Ureter (tissue), 1 donor: ENCODE measurements at regions not wholly inside any gene's neighbourhood (a gene's known extent, or its start where the extent isn't known, plus 50 kb on each side); places are given as distances from the start of the nearest gene placed in this dataset.
"Not testable (repeated sequence)": the region's sequence is repeated elsewhere in the genome, so short reads cannot be mapped to it uniquely, and the experiment has no call there.

Experiments
- DNase-seq: peaks from one replicate; pipeline ENCODE4 v3.0.0-alpha.2; 2020; ENCODE audit warnings: low spot score
- donor health status: DM: yes; HTN: yes; CAD: no.

DNA sequence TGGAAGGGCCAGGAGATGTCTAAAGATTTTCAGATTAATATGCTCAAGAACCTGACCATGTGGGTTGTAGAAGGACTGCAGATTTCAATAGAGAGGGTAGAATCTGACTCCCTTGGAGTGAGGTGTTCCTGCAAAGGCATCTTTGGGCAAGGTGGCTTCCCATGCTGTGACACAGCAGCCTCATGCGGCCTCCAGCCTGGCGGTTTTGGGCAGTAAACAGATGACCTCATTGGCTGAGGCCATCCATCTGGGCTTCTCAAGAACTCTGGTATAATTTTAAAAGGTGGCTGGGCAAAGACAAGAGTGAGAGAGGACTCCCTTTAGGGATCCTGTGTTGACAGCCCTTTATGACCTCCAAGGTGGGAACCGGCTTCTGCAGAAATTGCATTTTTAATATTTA lies 90.3 kb upstream of the ERCC6L2 start:
- no peak for DNase-seq

DNA sequence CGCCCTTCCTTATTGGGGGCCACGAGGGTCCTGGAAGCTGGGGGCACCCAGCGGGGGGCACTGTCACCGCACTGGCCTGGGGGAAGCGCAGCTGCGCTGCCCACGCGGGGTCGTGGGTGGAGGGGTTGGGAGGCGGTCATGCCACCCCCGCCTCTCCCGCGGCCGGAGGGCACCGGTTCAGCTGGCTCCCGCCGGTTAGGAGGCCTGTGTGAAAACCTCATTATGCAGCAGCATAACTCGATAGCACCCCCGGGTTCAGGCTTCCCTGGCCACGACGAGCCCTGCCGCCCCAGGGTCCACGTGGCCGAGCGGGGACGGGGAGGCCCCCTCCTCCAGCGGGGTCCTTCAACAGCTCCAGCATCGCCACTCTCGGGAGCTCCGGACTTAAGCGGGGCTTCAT lies 91.2 kb upstream of the ERCC6L2 start:
- no peak for DNase-seq

DNA sequence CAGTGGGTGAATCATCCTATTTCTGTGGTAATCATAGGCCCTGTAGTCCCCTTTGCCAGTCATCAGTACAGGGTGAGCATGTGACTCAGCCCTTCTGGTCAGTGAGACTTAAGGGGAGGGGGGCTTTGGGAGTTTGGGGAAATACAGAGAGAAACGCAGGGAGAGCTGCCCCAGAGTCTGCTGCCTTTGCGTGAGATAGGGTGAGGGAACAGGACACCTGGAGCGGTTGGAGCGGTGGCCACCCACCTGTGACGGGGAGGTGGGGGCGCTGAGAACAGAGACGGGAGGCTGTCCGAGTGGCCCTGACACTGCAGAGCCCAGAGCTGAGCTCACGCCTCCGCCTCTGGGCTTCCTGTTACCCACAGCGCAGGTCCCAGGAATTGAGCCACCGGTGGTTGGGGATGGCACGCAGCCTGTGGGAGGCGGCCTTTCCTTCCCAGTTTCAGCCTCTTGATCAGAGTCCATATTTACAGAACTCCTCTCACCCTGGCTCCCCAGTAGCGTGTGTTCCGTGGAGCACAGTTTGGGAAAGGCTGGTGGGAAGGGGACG lies 92.0 kb upstream of the ERCC6L2 start:
- DNase-seq, result no peak

DNA sequence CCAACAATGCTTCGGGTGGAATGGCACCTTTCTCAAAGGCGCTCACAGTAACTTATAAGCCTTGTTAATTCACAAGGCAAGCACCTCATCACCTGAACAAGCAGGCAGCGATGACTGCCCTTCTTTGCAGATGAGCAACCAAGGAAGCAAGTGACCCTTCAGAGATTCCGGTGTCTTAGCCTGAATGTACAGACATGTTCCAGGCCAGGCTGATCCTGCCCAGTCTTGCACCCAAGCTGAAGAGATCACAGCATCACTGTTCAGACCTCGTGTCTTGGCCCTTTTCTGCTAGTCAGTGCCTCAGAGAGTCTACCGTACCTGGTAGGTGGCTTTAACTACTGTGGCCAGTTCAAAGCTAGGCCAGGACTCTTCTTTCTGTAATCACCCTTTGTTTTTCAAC lies 94.7 kb upstream of the ERCC6L2 start:
- DNase-seq, result no peak

DNA sequence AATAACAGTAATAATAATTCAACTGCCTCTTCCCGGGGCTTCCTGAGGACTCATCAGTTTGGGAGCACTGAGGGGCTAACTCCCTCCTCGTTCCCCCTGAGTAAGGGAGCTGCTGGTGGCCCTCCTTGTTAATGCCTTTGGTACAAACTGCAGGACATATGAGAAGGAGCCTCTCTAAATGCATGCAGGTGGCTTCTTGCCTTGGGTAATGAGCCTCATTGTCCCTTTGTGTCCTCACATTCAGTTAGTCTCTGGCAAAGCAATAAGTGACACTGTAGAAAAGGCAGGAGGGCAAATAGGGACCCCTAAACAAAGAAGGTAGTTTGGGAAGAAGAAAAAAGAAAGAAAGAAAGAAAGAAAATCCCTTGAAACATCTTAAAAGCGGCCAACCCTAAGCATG lies 95.4 kb upstream of the ERCC6L2 start:
- no peak for DNase-seq

DNA sequence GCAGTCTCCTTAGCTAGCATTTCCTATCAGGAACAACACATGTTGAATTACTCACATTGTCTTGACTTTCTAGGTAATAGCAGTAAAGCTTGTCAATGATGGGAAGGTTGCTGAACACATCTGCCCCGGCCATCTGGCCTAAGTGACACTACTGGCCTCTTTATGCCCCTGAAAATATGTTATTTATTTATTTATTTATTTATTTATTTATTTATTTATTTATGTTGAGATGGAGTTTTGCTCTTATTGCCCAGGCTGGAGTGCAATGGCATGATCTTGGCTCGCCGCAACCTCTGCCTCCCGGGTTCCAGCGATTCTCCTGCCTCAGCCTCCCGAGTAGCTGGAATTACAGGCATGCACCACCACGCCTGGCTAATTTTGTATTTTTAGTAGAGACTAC lies 95.9 kb upstream of the ERCC6L2 start:
- not testable (repeated sequence) for DNase-seq

DNA sequence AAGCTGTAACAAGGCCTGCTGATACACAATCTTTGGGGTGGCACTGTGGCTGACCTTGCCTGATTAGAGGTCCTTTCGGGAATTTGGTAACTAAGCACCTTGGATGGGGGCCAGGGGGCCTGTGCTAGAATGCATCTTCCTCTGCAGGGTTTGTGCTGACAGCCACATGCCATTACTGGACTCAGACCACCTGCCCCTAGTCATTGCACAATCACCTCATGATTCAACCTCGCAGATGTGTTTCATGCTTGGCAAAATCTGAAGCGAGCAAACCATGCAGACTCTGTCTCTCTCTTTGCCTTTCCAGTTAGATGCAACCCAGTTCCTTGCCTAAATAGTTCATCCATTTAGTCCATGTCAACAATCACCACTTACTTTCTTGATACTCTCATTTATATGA lies 96.5 kb upstream of the ERCC6L2 start:
- no peak for DNase-seq

DNA sequence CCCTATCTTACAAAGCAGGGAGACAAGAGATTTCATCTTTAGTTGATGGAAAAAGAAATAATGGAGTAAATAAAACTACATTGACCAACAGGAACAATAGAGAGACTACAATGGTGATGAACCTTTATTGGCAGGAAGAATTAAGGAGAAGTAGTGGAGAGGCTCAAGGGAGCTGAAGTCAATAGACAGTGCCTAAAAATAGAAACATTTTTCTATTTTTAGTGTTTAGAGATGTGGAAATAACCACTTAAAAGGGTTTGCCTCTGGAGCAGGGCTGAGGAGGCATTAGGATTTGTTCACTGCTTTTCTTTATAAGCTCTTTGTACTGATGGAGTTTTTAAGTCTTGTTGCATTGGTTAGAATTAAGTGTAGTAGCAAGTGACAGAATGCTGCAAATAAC lies 98.4 kb upstream of the ERCC6L2 start:
- no peak for DNase-seq

DNA sequence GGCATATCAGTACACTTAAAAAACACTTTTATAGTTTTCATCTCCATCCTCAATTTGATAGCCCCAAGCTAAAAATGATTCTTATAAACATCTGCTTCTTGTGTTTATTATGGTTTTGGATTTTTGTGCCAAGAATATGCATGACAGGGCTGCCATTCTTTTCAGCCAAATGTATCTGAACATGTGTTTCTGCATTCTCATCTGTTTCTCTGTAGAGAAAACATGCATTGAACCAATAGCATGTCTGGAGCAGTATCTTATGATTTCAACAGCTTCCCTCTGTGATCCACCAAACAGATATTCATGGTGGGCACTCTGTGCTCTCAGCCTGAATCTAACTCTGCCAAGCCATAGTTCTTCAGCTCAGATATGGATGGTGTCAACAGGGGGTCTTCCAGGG lies 99.3 kb upstream of the ERCC6L2 start:
- no peak for DNase-seq

DNA sequence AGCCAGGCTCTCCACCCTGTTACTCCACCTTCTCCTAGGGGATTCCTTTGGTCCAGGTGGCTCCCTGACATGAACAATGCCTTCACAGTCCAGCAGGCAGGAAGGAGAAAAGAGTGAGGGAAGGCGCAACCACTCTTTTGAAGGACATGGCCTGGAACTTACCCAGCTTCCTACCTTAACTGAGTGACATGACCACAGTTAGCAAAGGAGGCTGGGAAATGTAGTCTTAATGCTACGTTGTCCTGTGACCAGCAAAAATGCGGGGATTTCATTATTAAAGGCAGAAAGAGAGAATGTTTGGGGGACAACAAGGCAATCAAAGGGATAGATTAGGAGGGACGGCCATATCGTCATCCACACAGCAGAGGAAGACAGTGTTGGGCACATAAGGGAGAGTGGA lies 100.3 kb upstream of the ERCC6L2 start:
- DNase-seq, result no peak

DNA sequence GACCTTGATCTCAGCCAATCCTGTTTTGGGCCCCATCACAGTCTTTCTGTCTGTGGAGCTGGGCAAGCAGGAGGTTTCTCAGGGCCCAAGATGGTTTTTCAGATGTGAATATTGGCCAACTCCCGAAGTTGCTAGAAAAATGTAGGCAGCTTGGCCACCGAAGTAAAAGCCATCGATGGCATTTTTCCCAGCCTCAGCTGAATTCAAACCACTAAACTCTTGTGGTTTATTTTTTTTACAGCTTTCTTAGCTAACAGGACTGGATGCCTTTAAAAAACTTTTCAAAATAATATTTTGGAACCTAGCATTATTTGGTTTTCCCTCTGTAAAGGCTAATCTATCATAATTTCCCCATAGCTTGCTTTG lies 102.5 kb upstream of the ERCC6L2 start:
- DNase-seq, result no peak

DNA sequence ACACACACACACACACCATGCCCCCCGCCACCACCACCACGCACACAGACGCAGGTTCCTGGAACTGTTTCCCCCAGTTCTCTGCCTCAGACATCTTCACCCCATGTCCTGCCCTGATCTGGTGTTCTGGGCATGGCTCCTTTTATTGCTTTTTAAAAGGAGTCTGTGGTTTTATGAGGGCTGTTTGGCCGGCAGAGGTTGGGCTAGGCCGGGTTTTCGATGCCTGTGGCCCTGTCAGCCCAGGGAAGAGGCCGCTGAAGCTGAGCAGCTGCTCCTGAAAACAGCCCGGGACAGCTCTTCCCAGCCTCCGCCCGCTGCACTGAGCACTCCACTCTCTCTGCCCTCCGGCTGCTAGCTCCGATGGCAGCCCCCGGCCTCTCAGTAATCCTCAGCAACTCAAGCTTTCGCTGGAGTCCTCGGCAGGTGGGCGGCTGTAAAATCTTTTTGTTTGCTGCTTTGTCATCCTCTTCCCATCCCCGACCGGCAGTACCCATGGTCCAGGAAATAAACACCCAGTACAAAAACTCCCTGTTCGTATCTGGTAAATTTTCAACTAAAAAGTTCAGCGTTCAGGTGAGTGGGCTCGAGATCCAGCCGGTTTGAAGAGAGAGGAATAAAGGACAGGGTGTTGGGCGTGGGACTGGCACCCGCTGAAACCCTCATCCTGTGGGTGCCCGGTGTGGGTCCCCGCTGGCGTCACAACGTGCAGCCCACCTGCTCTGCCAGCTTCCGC lies 103.0 kb upstream of the ERCC6L2 start:
- peak; percentile 76 for DNase-seq

DNA sequence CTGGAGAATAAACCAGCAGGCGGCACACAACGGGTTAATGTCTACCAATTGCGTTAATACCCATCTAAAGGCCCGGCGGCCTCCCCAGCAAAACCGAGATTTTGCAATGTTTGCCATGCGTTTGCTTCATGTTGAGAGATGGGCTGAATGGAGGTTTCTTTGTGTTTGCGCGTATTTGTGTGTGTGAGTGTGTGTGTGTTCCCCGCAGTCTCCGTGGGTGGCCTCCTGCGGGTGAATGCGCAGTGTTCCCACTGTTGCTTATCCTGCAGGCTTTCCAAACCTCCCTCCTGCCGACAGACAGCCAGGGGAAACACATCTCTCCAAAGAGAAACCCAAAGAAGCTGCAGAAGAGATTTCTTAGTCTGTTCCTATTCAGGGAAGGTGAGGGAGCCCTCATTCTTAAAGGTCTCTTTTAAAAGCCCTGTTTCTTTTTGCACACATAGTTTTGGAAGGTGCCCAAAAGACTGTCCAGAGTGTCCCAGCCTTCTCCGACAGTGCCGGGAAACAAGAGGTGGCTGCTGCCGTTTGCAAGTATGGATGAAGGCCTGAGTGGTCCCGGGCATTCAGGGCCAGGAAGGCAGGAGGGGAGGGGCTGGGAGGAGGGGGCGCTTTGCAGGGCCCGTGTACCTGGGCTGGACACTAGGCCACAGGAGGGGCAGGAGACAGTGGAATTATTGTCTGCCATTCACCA lies 103.8 kb upstream of the ERCC6L2 start:
- DNase-seq, result peak; percentile 53

DNA sequence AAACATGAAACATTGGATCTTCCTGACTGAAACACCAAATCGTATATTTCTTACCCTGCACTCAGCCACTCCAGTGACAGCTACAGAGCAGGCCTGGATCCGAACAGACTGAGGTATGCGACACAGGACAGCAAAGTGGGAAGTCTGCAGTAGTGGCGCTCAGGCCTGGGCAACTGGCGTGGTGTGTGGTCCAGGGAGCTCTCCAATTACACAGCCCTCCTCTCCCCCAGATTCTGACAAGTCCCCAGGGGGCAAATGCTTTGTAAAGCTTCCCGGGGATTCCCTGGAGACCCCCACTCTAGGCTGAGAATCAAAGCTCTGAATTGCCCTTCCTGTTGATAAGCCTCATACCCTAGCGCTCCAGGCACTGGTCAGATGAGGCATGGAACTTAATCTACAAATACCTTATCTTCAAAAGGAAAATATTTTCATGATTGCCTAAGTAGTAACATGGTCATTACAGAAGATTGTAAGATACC lies 104.8 kb upstream of the ERCC6L2 start:
- no peak for DNase-seq

DNA sequence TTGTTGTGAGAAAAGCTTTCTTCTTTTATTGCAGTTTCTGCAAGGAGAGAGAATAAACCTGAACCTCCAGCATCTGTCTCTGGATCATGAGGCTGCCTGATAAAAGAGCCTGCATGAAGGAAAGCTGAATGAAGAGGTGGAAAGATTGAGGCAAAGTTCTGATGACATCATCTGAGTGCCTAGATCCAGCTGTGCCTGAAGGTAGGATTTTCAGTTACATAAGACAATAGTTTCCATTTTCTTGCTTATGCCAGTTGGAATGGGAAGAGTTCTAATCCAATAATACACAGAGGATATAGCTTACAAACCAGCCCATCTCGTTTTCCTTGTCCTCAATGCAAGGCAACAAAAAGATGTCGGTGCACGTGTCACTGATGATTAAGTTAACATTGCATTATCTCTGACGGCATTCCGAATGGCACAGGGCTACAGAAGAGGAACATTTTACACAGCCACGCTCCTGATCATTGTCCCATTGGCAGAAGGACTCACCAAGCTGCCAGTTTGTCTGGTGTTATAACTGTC lies 105.5 kb upstream of the ERCC6L2 start:
- no peak for DNase-seq

DNA sequence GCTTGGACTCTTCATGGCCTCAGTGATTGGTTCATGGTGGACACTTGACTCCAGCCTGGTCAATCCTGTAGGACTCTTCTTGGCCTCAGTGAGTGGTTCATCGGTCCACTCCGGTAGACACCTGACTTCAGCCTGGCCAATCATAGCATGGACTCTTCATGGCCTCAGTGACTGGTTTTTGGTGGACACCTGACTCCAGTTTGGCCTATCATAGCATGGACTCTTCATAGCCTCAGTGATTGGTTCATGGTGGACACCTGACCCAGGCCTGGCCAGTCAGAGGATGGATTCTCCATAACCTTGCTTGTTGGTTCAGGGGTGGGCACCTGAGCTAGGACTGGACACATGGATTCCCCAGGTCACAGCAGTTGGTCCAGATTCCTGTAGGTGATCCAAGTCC lies 106.0 kb upstream of the ERCC6L2 start:
- DNase-seq, result no peak

DNA sequence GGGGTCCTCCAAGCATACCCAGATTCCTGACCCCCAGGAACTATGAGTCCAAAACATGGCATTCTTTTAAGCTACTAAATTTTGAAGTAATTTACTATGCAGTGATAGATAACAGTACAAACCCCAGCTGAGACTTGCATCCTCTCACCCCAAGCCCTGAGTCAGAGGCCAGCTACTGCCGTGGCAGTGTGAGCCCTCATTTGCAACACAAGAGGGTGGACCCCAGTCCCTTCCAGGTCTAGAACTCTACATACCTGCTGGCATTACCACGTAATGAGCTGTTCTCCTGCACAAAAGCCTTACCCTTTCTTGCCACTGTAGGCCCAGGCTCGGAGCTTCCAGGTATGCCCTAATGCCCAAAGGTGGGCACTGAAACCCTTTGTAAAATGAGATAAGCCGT lies 108.6 kb upstream of the ERCC6L2 start:
- DNase-seq, result no peak

DNA sequence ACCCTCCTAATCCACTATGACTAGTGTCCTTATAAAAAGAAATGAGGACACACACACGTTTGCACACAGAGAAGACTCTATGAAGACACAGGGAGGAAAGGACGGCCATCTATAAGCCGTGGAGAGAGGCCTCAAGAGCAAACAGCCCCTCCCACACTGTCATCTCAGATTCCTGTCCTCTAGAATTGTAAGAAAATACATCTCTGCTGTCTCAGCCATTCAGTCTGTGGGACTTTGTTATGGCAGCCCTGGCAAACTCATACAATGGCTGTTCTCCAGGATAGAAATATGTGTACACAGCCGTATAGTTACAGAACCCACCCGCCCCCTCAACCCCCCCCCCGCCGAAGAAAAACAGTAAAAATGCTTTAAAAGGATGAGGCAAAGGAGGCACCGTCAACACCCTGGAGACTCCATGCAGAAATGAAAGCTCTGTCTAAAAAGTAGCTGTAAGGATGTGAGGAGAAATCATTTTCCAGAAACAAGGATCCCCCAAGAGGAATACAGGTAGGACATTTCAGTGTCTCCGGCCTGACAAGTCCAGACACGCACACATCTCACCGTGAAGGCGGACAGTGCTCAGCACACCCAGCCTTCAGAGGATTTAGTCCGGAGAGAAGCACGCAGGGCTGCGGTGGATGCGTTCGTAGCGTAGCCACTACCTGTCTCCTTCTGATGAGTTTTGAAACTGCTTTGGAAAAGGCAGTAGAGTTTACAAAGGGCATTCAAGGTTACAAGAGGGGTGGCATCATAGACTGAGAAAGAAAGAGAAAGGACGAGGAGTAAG lies 110.8 kb upstream of the ERCC6L2 start:
- no peak for DNase-seq

DNA sequence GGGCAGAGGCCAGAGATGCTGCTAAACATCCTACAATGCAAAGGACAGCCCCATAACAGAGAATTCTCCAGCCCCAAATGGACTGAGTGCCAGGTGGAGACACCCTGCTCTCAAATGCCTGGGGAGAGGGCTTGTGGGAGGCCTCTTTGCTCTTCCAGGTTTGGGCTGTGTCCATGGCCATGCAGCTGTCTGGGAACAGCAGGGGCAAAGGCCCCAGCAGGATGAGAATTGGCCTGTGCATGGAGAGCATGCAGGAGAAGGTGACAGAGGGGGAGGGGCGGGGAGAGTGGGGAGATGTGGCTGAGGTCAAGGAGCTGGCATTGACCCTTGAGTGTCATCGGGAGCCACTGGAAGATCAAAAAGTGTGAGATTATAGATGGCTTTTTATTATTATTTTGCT lies 111.5 kb upstream of the ERCC6L2 start:
- no peak for DNase-seq

DNA sequence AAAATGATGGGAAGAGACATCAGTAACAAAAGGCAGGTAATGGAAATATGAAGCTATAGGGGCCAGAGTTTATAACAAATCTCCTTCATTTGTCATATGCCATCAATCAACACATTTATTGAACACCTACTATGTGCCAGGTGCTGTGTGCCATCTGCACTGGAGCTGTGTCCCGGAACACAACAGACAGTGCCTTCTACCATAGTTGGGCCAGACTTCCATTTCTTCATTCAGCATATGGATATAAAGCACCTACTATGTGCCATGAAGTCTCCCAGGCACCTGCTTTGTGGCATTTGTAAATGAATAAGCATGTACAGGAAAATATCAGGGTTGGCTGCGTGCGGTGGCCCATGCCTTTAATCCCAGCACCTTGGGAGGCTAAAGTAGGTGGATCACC lies 112.5 kb upstream of the ERCC6L2 start:
- no peak for DNase-seq

DNA sequence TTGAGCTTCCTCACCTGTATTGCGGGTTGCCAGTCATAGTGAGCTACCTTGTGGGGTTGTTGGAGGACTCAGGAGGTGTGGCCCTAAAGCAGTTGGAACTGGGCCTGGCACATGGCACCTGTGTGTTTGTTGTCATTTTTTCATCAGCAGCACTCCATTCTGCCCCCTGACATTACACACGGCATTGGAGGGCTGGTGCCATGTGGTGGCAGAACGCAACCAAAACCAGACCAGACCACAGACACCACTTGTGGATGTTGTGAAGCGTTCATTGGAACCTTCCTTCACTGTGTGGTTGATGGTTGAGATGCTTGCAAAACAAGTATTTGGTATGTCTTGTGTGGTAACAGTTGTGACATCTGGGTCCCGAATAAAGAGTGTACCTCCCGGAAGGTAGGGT lies 113.2 kb upstream of the ERCC6L2 start:
- DNase-seq, result no peak

DNA sequence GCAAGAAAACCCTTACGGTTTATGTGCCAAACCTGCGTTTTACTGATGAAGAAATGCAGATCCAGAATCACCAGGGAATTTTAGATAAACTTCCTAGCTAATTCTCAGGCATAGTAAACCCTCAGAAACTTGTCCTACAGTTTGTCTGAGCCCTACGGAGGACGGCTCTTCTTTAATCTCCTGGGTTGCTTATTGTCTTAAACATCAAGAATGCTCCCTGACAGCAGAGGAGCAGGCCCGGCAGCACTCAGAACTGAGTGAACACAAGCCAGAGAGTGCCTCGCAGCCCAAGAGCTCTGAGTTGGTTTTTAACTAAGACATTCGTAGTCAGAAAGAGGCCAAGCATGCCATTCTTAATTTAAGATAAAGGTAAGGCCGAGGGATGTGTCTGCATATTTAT lies 114.7 kb upstream of the ERCC6L2 start:
- no peak for DNase-seq
